ENCODE measurements at regions not wholly inside any gene's neighbourhood (a gene's known extent, or its start where the extent isn't known, plus 50 kb on each side); places are given as distances from the start of the nearest gene placed in this dataset.

DNA sequence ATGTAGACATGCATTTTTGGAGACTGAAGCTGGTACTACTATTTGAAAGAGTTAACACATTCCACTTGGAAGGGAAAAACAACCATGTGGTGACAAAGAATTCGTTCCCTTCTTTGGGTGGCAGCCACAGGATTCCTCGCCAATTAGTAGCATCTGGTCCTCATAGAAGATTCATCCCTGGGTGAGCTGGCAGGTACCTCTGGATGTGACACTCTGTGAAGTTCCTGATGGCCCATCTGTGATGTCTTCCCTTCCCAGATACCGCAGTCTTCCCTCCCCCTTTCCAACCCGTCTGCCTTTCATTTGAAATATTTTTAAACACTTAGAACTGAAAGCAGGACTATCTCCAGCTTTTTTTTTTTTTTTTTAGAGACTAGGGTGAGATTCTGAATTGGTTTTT is 569.5 kb downstream of the TYW1 start:
- no peak for DNase-seq

- no peak for DNase-seq
Observed at GRCh38 chr7:67571026-67571545, 574.5 kb downstream of the TYW1 start.

GRCh38 chr7:67573639-67574038 is 577.0 kb downstream of the TYW1 start:
- no peak for DNase-seq

GRCh38 chr7:67588631-67589030 is 592.0 kb downstream of the TYW1 start:
- DNase-seq = no peak

GRCh38 chr7:67589183-67589582 is 592.5 kb downstream of the TYW1 start:
- DNase-seq = no peak

DNA sequence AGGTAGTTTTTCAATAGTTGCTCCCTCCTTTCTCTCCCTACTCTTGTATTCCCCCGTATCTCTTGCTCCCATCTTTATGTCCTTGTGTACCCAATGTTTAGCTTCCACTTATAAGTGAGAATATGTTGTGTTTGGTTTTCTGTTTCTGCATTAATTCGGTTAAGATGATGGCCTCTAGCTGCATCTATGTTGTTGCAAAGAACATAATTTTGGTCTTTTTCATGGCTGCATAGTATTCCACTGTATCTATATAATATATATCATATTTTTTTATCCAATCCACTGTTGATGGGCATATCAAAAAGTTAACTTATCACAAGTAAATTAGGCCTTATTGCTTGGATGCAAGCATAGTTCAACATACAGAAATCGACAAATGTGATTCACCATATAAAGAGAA is 594.0 kb downstream of the TYW1 start:
- no peak for DNase-seq

DNA sequence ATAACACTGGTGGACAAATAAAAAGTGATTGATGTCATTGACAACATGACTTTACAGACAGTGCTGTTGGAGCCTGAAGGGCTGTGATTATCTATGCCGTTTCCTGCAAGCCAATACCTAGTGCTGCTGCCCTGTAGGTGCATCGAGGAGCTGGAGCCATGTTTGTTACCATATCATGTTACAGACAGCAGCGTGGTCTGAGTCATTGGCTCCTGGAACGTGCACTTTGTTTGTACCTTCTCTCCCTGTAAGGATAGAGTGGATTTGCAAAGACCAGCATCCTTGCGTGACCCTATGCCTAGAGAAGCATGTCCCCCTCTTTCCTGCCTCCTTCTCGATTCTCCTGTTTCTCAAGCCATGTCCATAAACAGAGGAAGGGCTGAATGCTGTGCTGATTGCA is 597.2 kb downstream of the TYW1 start:
- DNase-seq = no peak

- no peak for DNase-seq
Observed at GRCh38 chr7:67595431-67596180, 599.0 kb downstream of the TYW1 start.

- DNase-seq = no peak
Observed at GRCh38 chr7:67597161-67597560, 600.5 kb downstream of the TYW1 start.

DNA sequence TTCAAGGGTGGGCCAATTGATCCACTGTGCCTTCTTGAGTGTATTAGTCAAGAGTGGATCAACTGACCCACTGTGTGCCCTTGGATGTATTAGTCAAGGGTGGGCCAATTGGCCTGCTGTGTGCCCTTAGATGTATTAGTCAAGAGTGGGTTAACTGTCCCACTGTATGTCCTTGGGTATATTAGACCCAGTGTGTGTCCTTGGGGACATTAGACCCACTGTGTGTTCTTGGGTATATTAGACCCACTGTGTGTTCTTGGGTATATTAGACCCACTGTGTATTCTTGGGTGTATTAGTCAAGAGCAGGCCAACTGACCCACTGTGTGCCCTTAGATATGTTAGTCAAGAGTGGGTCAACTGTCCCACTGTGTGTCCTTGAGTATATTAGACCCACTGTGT is 601.8 kb downstream of the TYW1 start:
- no peak for DNase-seq

DNA sequence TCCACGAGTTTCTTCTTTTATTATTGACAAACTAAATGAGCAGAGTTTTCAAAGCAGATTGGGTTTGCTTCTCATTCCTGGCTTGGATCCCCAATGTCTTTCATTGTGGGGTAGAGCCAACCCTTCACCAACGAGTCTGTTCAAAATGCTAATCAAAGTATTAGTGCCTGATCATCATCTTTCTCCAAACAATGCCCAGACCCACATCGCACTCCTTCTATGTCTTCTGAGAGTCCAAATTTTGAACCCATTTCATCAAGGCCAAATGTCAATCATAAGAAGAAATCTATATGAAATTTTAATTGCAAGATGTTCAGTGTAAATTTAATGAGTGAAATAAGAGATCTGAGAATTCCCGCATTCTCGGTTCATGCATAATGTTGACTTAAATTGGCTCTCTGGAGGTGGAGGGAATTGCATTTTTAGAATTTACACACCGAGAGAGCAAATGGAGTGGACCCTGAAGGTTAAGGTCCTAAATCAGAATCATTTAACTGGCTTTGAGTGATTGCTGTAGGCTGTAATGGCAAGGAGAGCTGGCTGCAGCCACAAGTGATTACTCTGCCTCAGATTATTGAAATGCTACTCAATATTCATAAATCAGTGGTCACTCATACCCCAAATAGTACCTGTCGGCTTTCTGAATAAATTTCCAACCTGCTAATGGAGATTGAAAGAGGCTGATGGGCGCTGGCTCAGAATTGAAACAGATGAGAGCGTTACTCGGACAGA is 602.9 kb downstream of the TYW1 start:
- DNase-seq = no peak

DNA sequence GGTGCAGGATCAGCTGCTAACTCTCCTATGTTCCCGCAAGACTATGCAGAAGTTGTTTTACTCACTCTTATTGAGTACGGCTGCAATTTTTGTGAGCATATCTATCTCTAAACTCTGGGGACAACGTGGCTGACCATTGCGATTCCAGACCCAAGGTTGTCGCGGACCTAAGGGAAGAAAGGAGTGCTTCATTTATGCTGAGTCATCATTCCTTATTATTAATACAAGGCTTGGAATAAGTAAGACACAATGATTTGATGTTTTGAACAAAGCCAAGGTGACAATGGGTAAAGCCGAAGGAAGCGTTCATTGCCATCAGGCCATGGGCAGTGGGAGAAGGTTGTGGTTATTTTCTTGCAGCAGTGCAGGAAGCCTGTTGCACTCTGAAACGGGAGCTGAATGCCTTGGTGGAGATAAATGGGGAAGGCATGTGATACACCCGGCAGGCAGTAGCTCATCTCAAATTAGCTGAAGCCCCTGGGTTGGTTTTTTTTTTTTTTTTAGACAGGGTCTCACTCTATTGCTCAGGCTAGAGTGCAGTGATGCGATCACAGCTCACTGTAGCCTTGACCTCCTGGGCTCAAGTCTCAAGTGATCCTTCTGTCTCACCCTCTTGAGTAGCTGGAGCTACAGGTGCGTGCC is 605.7 kb downstream of the TYW1 start:
- no peak for DNase-seq

DNA sequence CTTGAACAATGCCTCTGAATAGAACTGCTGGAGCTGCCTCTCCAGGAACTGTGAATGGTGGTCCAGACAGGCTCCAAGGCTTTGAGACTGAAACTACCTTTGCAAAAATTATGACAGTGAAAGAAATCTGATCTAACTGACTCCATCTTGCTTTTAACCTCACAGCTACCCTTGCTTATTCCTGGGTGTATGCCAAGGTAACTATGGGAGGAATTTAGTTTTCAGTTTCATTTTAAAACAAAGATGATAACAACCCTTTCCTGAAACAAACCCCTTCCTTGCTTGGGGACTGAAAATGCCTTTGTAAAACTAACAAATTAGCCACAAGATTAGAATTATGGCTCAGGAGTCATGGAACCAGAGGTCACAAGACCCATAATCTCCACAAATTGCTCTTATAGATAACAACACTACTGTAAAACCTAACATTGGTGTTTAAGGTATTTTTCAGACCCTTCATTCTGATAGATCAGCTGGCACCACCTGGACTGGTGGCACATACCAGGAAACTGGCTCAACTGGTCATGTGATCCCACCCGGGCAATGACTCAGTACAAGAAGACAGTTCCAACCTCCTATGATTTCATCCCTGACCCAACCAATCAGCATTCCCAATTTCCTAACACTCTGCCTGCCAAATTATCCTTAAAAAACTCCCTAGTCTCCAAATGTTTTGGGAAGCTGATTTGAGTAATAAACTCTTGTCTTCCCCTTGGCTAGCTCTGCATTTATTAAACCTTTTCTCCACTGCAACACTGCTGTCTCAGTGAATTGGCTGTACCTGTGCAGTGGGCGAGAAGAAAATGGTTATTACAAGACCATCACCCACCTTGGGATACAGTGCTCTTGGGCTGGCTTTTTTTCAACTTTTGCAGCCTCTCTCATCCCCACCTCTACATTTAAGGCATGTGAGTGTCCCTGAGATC is 608.1 kb downstream of the TYW1 start:
- DNase-seq = no peak

DNA sequence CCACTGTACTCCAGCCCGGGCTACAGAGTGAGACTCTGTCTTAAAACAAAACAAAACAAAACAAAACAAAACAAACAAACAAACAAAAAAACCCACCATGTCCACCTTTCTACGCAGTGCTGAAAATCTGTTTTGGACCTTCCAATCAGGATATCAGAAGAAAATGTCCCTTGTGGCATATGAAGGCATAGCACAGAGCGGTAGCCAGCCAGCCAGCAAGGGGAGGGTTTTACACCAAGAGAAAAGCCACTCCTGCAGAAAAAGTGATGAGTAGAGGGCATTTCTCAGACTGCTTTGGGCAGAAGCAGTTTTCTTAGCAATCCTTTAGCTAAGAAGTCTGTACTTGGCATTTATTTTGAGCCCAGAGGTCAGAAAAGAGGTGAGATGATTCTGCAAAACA is 612.2 kb downstream of the TYW1 start:
- no peak for DNase-seq

DNA sequence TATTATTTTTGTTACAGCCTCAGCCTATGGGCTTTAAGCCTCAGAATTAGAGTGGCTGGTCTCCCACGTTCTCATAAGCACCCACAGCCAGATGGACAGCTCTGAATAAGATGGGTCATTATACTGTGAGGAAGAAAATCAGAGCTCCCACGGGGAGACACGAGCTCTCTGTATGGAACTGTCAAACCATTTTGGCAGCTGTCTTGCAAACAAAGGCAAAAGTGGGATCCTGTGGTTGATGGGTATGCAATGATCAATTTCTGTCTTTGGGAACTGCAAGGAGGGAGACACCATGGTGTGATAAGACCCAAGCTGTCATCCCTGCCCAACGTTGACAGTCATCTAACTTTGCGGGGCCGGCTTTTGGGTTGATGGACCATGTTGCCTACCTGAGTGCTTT is 614.3 kb downstream of the TYW1 start:
- no peak for DNase-seq

- no peak for DNase-seq
Observed at GRCh38 chr7:67614843-67615242, 618.2 kb downstream of the TYW1 start.

DNA sequence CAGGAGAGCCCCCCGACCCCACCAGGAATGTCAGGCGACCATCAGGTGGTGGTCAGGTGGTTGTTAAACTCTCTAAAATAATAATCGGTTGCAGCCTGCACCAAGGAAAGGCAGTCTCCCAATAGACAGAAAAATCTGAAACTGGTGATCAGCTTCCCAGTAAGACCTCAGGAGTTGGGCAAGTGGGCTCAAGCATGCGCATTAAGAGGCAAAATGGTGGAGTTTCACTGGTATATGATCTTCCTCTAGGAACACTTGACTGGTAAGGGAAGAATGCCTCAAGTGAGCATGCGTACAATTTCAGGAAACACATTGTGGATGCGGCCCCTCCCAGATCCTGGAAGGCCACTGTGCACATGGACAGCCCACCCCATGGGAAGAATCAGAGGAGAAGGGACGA is 619.9 kb downstream of the TYW1 start:
- no peak for DNase-seq

DNA sequence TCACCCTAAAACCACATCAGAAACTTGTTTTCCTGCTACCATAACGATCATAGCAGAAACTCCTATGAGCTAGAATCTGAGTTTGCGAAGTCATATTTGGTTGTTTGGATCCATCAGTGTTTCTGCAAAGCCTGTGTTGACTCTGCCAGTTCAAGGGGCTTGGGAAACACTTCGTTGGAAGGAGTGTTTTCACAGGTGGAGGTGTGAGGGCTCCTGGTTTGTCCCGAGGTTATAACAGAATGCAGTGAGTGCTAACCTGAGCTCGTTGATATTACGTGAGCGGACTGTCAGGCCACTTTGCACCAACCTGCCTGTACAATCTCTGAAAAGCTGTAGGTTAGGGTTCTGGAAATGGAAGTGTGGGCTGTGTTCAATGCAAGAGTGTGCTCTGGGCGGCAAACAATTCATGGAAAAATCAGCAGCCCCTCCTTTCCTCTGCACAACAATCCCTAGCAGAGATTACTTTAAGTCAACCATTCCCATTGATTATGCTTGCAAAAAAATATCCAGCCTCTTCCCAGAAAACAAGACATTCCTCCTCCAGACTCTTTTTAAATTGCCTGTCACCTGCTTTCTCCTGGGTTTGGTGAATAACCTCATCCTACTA is 622.0 kb downstream of the TYW1 start:
- DNase-seq = no peak

GRCh38 chr7:67619175-67619574 is 622.5 kb downstream of the TYW1 start:
- no peak for DNase-seq

DNA sequence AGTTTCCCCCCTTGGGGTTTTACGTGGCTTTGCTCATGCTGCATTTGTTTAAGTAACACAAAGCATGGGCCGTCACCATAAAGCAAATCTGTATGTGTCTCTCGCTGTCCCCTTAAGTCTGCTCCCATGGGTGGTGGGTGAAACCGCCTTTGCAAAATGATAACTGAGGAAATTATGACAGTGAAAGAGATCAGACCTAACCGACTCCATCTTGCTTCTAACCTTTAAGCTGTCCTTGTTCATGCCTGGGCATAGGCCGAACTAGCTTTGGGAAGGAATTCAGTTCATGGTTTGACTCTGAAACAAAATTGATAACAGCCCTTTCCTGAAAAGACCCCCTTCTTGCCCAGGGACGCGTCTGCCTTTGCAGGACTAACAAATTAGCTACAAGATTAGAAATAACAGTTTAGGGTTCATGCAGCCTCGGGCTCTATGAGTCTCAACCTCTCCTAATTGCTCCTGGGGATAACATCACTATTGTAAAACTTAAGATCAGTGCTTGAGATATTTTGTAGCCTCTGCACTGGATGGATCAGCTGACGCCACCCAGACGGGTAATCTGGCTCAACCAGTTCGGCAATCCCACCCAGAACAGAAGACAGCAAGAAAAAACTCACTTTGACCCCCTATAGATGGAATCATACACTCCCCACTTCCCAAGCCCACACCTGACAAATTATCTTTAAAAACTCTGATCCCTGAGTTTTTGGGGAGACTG is 623.7 kb downstream of the TYW1 start:
- no peak for DNase-seq

GRCh38 chr7:67621704-67622103 is 625.1 kb downstream of the TYW1 start:
- DNase-seq = no peak

Data from CD4-positive, alpha-beta T cell treated with Interferon alpha-2 for 1 hour (primary cell).